CD4-positive, alpha-beta T cell treated with Interleukin-1 beta for 1 hour (primary cell): ENCODE measurements at regions not wholly inside any gene's neighbourhood (a gene's known extent, or its start where the extent isn't known, plus 50 kb on each side); places are given as distances from the start of the nearest gene placed in this dataset.

Experiments
- DNase-seq, 2 donors: peaks; one replicate each; pipeline ENCODE4 v3.0.0-alpha.2; 2020 to 2022

- DNase-seq, result no peak
Observed at GRCh38 chr9:38224941-38225340, 155.9 kb upstream of the SHB start.

GRCh38 chr9:38216572-38216971 lies 147.5 kb upstream of the SHB start:
- no peak for DNase-seq

GRCh38 chr9:38215465-38215864 lies 146.4 kb upstream of the SHB start:
- DNase-seq, result no peak

GRCh38 chr9:38214432-38214831 lies 145.4 kb upstream of the SHB start:
- DNase-seq, result no peak

- no peak for DNase-seq
Observed at GRCh38 chr9:38213631-38214299, 144.7 kb upstream of the SHB start.

GRCh38 chr9:38212016-38212415 lies 143.0 kb upstream of the SHB start:
- DNase-seq, result no peak

GRCh38 chr9:38211002-38211401 lies 142.0 kb upstream of the SHB start:
- no peak for DNase-seq

GRCh38 chr9:38208206-38208901 lies 139.3 kb upstream of the SHB start:
- no peak for DNase-seq

GRCh38 chr9:38207247-38207778 lies 138.3 kb upstream of the SHB start:
- DNase-seq, result no peak

GRCh38 chr9:38205279-38205678 lies 136.3 kb upstream of the SHB start:
- no peak for DNase-seq

GRCh38 chr9:38202336-38202938 lies 133.4 kb upstream of the SHB start:
- DNase-seq, result no peak

- DNase-seq, result no peak
Observed at GRCh38 chr9:38201844-38202243, 132.8 kb upstream of the SHB start.

GRCh38 chr9:38200431-38200830 lies 131.4 kb upstream of the SHB start:
- no peak for DNase-seq

- no peak for DNase-seq
Observed at GRCh38 chr9:38198140-38198539, 129.1 kb upstream of the SHB start.

GRCh38 chr9:38196714-38197113 lies 127.7 kb upstream of the SHB start:
- no peak for DNase-seq

- no peak for DNase-seq
Observed at GRCh38 chr9:38195737-38196161, 126.7 kb upstream of the SHB start.

- DNase-seq, result no peak
Observed at GRCh38 chr9:38194870-38195269, 125.8 kb upstream of the SHB start.

- no peak for DNase-seq
Observed at GRCh38 chr9:38192731-38193265, 123.8 kb upstream of the SHB start.

- DNase-seq, result no peak
Observed at GRCh38 chr9:38186404-38187115, 117.5 kb upstream of the SHB start.

- DNase-seq, result no peak
Observed at GRCh38 chr9:38185647-38186403, 116.8 kb upstream of the SHB start.

- DNase-seq, result no peak
Observed at GRCh38 chr9:38183994-38184568, 115.1 kb upstream of the SHB start.

- no peak for DNase-seq
Observed at GRCh38 chr9:38182321-38182720, 113.3 kb upstream of the SHB start.
